Ovary (tissue), 3 donors: ENCODE measurements at regions not wholly inside any gene's neighbourhood (a gene's known extent, or its start where the extent isn't known, plus 50 kb on each side); places are given as distances from the start of the nearest gene placed in this dataset.

Experiments
- POLR2A ChIP-seq: fragments of 450-650 bp; IDR thresholded peaks from one replicate; pipeline ENCODE4 v1.6.1; 2017; ENCODE audit warnings: antibody characterized with exemption, mild to moderate bottlenecking, moderate library complexity
- TF ChIP-seq, protein P1 (sequence below), 3 donors: fragments of 450-650 bp in 2 of 3; fragments of 200-600 bp in 1 of 3; IDR thresholded peaks; one replicate each; pipeline versions ENCODE4 v1.5.1 to v1.8.0; 2016 to 2022; ENCODE audit warnings: antibody characterized with exemption in 3 of 3, mild to moderate bottlenecking in 1 of 3
- donor health status: DM: no; HTN: no; CAD: no.

DNA sequence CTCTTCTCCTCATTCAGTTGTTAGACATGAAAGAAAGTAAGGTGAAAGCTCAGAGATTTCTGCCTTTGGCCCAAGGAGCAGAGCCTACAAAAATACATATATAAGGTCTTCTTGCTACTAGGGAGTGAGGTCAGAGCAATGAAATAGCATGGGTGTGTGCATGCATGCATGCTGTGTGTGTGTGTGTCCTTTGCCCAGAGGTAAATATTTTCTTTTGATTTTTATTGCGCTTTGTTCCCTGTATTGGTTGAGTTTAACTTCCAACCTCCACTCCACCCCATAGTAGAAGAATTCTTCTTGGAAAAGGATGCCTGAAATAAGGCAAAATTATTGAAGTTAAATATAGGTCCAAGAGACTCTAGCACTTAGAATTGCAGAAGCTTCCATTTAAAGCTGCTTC, 248.0 kb upstream of the PTGER4 start:
- TF ChIP-seq, protein P1, sequence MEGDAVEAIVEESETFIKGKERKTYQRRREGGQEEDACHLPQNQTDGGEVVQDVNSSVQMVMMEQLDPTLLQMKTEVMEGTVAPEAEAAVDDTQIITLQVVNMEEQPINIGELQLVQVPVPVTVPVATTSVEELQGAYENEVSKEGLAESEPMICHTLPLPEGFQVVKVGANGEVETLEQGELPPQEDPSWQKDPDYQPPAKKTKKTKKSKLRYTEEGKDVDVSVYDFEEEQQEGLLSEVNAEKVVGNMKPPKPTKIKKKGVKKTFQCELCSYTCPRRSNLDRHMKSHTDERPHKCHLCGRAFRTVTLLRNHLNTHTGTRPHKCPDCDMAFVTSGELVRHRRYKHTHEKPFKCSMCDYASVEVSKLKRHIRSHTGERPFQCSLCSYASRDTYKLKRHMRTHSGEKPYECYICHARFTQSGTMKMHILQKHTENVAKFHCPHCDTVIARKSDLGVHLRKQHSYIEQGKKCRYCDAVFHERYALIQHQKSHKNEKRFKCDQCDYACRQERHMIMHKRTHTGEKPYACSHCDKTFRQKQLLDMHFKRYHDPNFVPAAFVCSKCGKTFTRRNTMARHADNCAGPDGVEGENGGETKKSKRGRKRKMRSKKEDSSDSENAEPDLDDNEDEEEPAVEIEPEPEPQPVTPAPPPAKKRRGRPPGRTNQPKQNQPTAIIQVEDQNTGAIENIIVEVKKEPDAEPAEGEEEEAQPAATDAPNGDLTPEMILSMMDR (IDR thresholded peaks at IDR 0.05): no peak
- TF ChIP-seq POLR2A: no peak
